ENCODE measurements at regions not wholly inside any gene's neighbourhood (a gene's known extent, or its start where the extent isn't known, plus 50 kb on each side); places are given as distances from the start of the nearest gene placed in this dataset.

- Histone ChIP-seq H3K27me3 (replicated peaks; ENCODE audit: insufficient read depth) (no peaks in the 10 kb centered on the region), H3K36me3 (no peaks in the 10 kb centered on the region), H3K9me3 (no peaks in the 10 kb centered on the region), H3K4me3 (no peak overlapping the region), H3K27ac (no peak overlapping the region), H3K4me1 (replicated peaks) (no peaks in the 10 kb centered on the region)
- intact Hi-C loops (cut with DNase I), result no loop called here
- no peak for DNase-seq (ENCODE audit: low spot score)
- TF ChIP-seq CTCF (IDR thresholded peaks at IDR 0.05) (no peak), POLR2AphosphoS5 (IDR thresholded peaks at IDR 0.05) (no peak), POLR2A (IDR thresholded peaks at IDR 0.05) (no peak)
- WGBS, result 70% methylated on average over 3 of the region's 3 CpGs
Observed at GRCh38 chr1:99407018-99407417, 142.7 kb downstream of the PLPPR4 start.

GRCh38 chr1:99424087-99424486 lies 159.8 kb downstream of the PLPPR4 start:
- no peaks in the 10 kb centered on the region for H3K36me3 ChIP-seq
- H3K27me3 ChIP-seq (replicated peaks; ENCODE audit: insufficient read depth), result no peaks in the 10 kb centered on the region
- DNase-seq (ENCODE audit: low spot score), result no peak
- H3K4me3 ChIP-seq, result no peak overlapping the region
- WGBS, result 43% methylated on average over 3 of the region's 3 CpGs
- H3K9me3 ChIP-seq, result no peaks in the 10 kb centered on the region
- intact Hi-C loops (cut with DNase I), result no loop called here
- no peaks in the 10 kb centered on the region for H3K4me1 ChIP-seq (replicated peaks)
- TF ChIP-seq CTCF (IDR thresholded peaks at IDR 0.05), result no peak
- TF ChIP-seq POLR2A (IDR thresholded peaks at IDR 0.05), result no peak
- TF ChIP-seq POLR2AphosphoS5 (IDR thresholded peaks at IDR 0.05), result peak; percentile 65
- H3K27ac ChIP-seq, result no peak overlapping the region

- WGBS, result 71% methylated on average over 1 of the region's 1 CpG
- intact Hi-C loops (cut with DNase I), result no loop called here
Observed at GRCh38 chr1:99429754-99430153, 165.5 kb downstream of the PLPPR4 start.

GRCh38 chr1:99438656-99439230 lies 174.5 kb downstream of the PLPPR4 start:
- Histone ChIP-seq H3K9me3 (no peaks in the 10 kb centered on the region), H3K27me3 (replicated peaks; ENCODE audit: insufficient read depth) (no peaks in the 10 kb centered on the region), H3K4me1 (replicated peaks) (no peaks in the 10 kb centered on the region), H3K27ac (no peak overlapping the region), H3K4me3 (no peak overlapping the region), H3K36me3 (no peaks in the 10 kb centered on the region)
- intact Hi-C loops (cut with DNase I), result no loop called here
- TF ChIP-seq CTCF (IDR thresholded peaks at IDR 0.05) (no peak), POLR2AphosphoS5 (IDR thresholded peaks at IDR 0.05) (no peak), POLR2A (IDR thresholded peaks at IDR 0.05) (no peak)
- no peak for DNase-seq (ENCODE audit: low spot score)
- WGBS, result 87% methylated on average over 4 of the region's 4 CpGs

More at GRCh38 chr1:99429754-99430153, 165.5 kb downstream of the PLPPR4 start:
- no peak for TF ChIP-seq POLR2A (IDR thresholded peaks at IDR 0.05)
- no peaks in the 10 kb centered on the region for H3K9me3 ChIP-seq
- H3K27ac ChIP-seq, result no peak overlapping the region
- DNase-seq (ENCODE audit: low spot score), result no peak
- no peaks in the 10 kb centered on the region for H3K27me3 ChIP-seq (replicated peaks; ENCODE audit: insufficient read depth)
- no peaks in the 10 kb centered on the region for H3K36me3 ChIP-seq
- no peak overlapping the region for H3K4me3 ChIP-seq
- H3K4me1 ChIP-seq (replicated peaks), result no peaks in the 10 kb centered on the region

GRCh38 chr1:99439433-99440075 lies 175.3 kb downstream of the PLPPR4 start:
- WGBS, result 86% methylated on average over 3 of the region's 3 CpGs

More at GRCh38 chr1:99439433-99440075, 175.3 kb downstream of the PLPPR4 start:
- Histone ChIP-seq H3K9me3 (no peaks in the 10 kb centered on the region), H3K36me3 (no peaks in the 10 kb centered on the region), H3K27me3 (replicated peaks; ENCODE audit: insufficient read depth) (no peaks in the 10 kb centered on the region), H3K27ac (no peak overlapping the region), H3K4me1 (replicated peaks) (no peaks in the 10 kb centered on the region), H3K4me3 (no peak overlapping the region)
- DNase-seq (ENCODE audit: low spot score), result no peak
- TF ChIP-seq POLR2AphosphoS5 (IDR thresholded peaks at IDR 0.05), result no peak
- intact Hi-C loops (cut with DNase I), result no loop called here
